Nucleus accumbens (tissue), 56 donors: ENCODE measurements at regions not wholly inside any gene's neighbourhood (a gene's known extent, or its start where the extent isn't known, plus 50 kb on each side); places are given as distances from the start of the nearest gene placed in this dataset.
"Not testable (repeated sequence)": the region's sequence is repeated elsewhere in the genome, so short reads cannot be mapped to it uniquely, and the experiment has no call there.

ENCODE experiments used
- DNase-seq, 56 donors: peaks; one replicate each; lab custom pipeline; 2025; lab: John Stamatoyannopoulos, UW

- DNase-seq, result not testable (repeated sequence)
These were observed 499.9 kb upstream of the TPTE start for GRCh38 chr21:10021462-10021861.

- not testable (repeated sequence) for DNase-seq
These were observed 498.6 kb upstream of the TPTE start for GRCh38 chr21:10022745-10023144.
